Common myeloid progenitor, CD34-positive (primary cell): ENCODE measurements at regions not wholly inside any gene's neighbourhood (a gene's known extent, or its start where the extent isn't known, plus 50 kb on each side); places are given as distances from the start of the nearest gene placed in this dataset.
"Not testable (repeated sequence)": the region's sequence is repeated elsewhere in the genome, so short reads cannot be mapped to it uniquely, and the experiment has no call there.

Source experiments
- CTCF ChIA-PET: fragments of 350-600 bp; sonication (Branson Sonifier 250); formaldehyde crosslinking; loops from one replicate; lab custom pipeline; 2021; ENCODE audit warnings: antibody characterized with exemption; lab: Charles Lee
- POLR2A ChIA-PET: fragments of 350-600 bp; sonication (Branson Sonifier 250); formaldehyde crosslinking; loops from one replicate; lab custom pipeline; 2021; ENCODE audit warnings: antibody characterized with exemption; lab: Charles Lee
- DNase-seq, 3 donors: peaks; one replicate each; pipeline versions ENCODE4 v3.0.0 to v3.0.0-alpha.2; 2013
- H3K27ac ChIP-seq, 2 experiments: 1 replicate in 1 of 2; 2 replicates in 1 of 2; pipeline ENCODE4 v1.7.0; 2013; ENCODE audit warnings: inconsistent platforms in 2 of 2, low read length in 2 of 2, mild to moderate bottlenecking in 2 of 2, low read depth in 1 of 2, moderate library complexity in 1 of 2; ENCODE audit not compliant: severe bottlenecking in 2 of 2, insufficient read depth in 1 of 2, poor library complexity in 1 of 2
- H3K27me3 ChIP-seq, 5 experiments: replicated peaks in 2 of 5; 1 replicate in 3 of 5; 2 replicates in 2 of 5; pipeline versions ENCODE4 v1.6.1 to v1.7.0; 2013; ENCODE audit warnings: low read length in 4 of 5, mild to moderate bottlenecking in 2 of 5, moderate library complexity in 2 of 5, inconsistent platforms in 1 of 5; ENCODE audit not compliant: insufficient read depth in 5 of 5, control insufficient read depth in 4 of 5
- H3K36me3 ChIP-seq, 4 experiments: 1 replicate in 2 of 4; 2 replicates in 2 of 4; pipeline versions ENCODE4 v1.6.1 to v1.7.0; 2013; ENCODE audit warnings: low read length in 3 of 4, control low read depth in 1 of 4, mild to moderate bottlenecking in 1 of 4; ENCODE audit not compliant: control insufficient read depth in 4 of 4, insufficient read depth in 4 of 4
- H3K4me1 ChIP-seq, 4 experiments: 1 replicate in 3 of 4; 2 replicates in 1 of 4; pipeline versions ENCODE4 v1.6.1 to v1.7.1; 2013; ENCODE audit warnings: low read length in 3 of 4, mild to moderate bottlenecking in 3 of 4, control low read depth in 1 of 4, inconsistent platforms in 1 of 4, moderate library complexity in 1 of 4; ENCODE audit not compliant: control insufficient read depth in 4 of 4, insufficient read depth in 4 of 4; ENCODE audit errors: control extremely low read depth in 1 of 4
- H3K4me3 ChIP-seq, 7 experiments: 1 replicate in 4 of 7; 2 replicates in 3 of 7; pipeline versions ENCODE4 v1.5.1 to v1.7.0; 2013; ENCODE audit warnings: mild to moderate bottlenecking in 7 of 7, low read length in 6 of 7, moderate library complexity in 6 of 7, inconsistent platforms in 2 of 7, low read depth in 2 of 7, control low read depth in 1 of 7; ENCODE audit not compliant: insufficient read depth in 4 of 7, control insufficient read depth in 1 of 7; ENCODE audit errors: extremely low read depth in 1 of 7
- H3K9me3 ChIP-seq, 5 experiments: 1 replicate in 4 of 5; 2 replicates in 1 of 5; pipeline versions ENCODE4 v1.6.1 to v1.7.1; 2013; ENCODE audit warnings: low read length in 4 of 5, mild to moderate bottlenecking in 2 of 5, inconsistent platforms in 1 of 5, low read depth in 1 of 5, moderate library complexity in 1 of 5; ENCODE audit not compliant: control insufficient read depth in 4 of 5, insufficient read depth in 2 of 5; ENCODE audit errors: control extremely low read depth in 1 of 5
- WGBS: methylation state at CpG from one replicate; pipeline ENCODE4 v1.1.5; 2013; ENCODE audit not compliant: insufficient coverage; 5-methylcytosine and 5-hydroxymethylcytosine counted together

DNA sequence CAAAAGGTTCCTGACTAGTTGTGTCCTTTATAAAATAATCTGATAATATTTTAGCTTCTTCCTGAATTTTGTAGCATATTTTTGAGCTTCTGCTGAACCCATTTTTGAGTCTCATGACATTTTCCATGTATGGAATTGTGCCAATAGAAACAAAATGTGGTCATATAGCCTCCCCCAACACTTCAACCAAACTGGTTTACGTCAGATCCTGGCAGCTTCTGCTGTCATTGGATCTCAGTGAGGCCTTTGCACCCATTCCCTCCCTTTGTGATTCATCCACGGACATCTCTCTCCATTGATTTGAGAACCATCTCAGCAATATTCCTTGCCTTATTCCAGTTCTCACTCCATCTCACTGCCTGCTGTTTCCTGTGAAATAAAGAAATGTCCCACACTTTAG, 128.0 kb downstream of the GPCPD1 start:
- ChIA-PET CTCF (interaction anchor here (1.4 to 2.5 kb wide), 2 partner anchors 26 to 34 kb away, joined by 3 to 10 read pairs; no protein-coding TSS in a partner anchor), POLR2A (no interaction called here)
- Histone ChIP-seq H3K9me3 (no peaks in the 10 kb centered on the region), H3K4me1 (peaks cover 3 to 23% (median 15%) of the 10 kb centered on the region in 4 experiments), H3K4me3 (no peak overlapping the region), H3K27me3 (no peaks in the 10 kb centered on the region), H3K27ac (no peak overlapping the region), H3K36me3 (no peaks in the 10 kb centered on the region)
- no peak for DNase-seq
- WGBS: 100% methylated on average over 1 of the region's 2 CpGs

DNA sequence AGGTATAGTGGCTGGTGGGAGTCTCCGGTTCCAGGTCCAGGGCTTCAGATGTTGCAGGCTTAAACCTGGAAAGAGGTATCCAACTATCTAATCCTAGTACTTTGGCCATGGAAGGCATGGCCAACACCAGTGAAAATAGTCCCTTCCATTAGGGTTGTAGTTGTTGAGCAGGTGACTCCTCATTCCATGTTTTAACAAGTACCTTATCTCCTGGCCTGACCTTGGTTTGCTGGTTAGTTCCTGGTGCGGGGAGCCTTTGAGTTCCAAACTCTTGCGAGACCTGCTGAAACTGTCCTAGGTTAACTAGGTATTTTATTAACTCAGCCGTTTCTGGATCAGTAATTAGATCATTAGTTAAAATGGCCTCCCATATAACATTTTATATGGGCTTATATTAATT, 128.9 kb downstream of the GPCPD1 start:
- ChIA-PET POLR2A (no interaction called here), CTCF (no interaction called here)
- no peaks in the 10 kb centered on the region for H3K36me3 ChIP-seq
- no peak overlapping the region for H3K4me3 ChIP-seq
- H3K4me1 ChIP-seq: peaks cover 3 to 22% (median 11%) of the 10 kb centered on the region in 4 experiments
- no peaks in the 10 kb centered on the region for H3K9me3 ChIP-seq
- no peaks in the 10 kb centered on the region for H3K27me3 ChIP-seq
- no peak for DNase-seq
- 100% methylated on average over 1 of the region's 4 CpGs for WGBS
- no peak overlapping the region for H3K27ac ChIP-seq

DNA sequence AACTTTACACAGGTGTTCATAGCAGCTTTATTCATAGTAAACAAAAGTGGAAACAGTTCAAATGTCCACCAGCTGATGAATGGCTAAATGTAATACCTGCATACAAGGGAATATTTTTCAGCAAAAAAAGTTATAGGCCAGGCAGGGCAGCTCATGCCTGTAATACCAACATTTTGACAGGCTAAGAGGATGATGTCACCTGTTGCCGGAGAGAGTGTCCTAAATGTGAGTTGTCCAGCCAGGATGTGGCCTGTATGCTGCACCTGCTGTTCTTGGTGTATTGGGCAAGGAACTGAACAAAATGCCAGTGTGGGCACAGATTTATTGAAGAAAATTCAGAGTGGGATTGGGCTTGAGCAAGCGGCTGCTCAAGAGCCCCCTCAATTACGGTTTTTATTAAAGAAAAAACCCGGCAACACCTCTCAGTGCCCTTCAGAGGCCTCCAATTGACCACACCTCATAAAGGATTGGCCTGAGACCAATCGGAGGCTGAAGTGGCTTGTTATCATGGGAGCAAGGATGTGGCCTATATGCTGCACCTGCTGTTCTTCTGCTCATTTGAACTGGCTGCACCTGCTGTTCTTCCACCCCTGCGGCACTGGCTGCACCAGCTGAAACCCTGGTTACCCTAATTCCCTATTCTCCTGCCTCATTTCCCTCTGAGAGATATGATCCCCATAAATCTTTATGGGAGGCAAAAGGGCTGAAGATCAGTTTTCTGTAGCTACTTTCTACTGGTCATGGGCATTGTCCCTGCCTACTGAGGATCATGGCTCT, 129.8 kb downstream of the GPCPD1 start:
- H3K4me1 ChIP-seq: peaks cover 0 to 13% (median 4%) of the 10 kb centered on the region in 4 experiments
- no peaks in the 10 kb centered on the region for H3K36me3 ChIP-seq
- no peaks in the 10 kb centered on the region for H3K27me3 ChIP-seq
- CTCF ChIA-PET: interaction anchor here (0.8 to 0.9 kb wide), 2 partner anchors 26 to 48 kb away, joined by 3 read pairs; no protein-coding TSS in a partner anchor
- H3K27ac ChIP-seq: no peak overlapping the region
- no peak for DNase-seq
- no peak overlapping the region for H3K4me3 ChIP-seq
- 85% methylated on average over 6 of the region's 6 CpGs for WGBS
- POLR2A ChIA-PET: no interaction called here
- H3K9me3 ChIP-seq: no peaks in the 10 kb centered on the region

DNA sequence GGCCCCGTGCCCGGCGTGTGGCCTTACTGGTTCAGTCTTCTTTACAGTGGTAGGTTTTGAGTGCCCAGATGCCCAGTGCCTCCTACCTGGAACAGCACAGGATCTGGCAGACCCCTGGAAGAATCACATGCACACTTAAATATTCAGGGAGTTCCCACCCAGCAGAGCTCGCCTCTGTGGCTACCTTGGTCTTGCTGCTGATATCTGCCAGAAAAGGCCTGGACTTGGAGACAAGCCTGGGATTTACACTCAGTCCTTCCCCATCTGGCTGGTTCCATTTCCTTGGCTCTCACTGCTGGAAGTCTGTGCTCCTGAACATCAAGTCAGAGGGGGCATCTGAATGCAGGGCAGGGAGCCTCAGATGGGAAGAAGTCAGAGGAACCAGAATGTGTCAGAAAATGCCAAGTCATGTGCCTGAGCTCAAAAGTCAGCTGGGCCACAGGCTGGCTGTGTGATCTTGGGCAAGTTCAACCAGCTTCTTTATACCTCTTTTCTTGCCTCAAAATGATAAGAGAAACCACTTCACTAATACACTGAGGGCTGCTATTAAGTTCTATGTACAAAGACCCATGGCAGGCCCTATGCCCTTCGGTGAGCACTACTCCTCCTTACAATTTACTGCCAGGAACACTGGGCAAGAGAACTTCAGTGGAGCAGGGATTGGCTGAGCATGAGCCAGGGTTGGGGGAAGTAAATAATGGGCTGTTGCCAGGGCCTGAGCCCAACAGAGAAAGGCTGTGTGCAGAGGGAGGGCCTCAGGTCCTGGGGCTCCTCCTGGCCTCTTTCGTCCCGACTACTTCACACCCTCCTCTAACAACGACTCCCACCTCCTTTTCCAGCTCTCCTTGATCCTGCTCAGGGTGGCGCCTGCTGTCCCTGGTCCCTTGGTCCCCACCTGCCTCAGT, 135.9 kb downstream of the GPCPD1 start:
- peaks cover 0 to 19% (median 10%) of the 10 kb centered on the region in 4 experiments for H3K4me1 ChIP-seq

DNA sequence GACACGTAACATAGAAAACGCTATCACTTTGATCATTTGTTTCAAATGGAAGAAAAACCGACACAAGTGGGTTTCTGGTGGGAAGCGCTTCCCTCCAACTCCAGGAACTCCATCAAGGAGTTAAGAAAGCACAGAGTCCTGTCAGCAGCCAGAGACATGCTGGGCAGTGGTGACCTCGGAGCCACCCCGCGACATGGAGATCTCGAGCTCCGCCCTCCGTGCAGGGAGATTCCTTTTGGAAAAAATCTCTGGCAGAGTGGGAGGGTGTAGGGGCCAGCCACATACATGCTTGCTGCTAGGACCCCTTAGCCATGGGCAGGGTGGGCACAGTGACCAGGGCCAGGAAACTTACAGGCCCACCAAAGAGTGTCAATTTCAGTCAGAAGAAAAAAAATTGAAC, 138.9 kb downstream of the GPCPD1 start:
- H3K9me3 ChIP-seq, H3K4me3 ChIP-seq, CTCF ChIA-PET, DNase-seq, H3K27me3 ChIP-seq, H3K27ac ChIP-seq, H3K36me3 ChIP-seq, POLR2A ChIA-PET: not testable (repeated sequence)
- WGBS: no CpG with 5 or more reads among the region's 10 CpGs
- H3K4me1 ChIP-seq: peaks cover 0 to 12% (median 10%) of the 10 kb centered on the region in 4 experiments

More for the DNA sequence above, 135.9 kb downstream of the GPCPD1 start:
- Histone ChIP-seq H3K4me3 (no peak overlapping the region), H3K27ac (no peak overlapping the region), H3K9me3 (no peaks in the 10 kb centered on the region), H3K36me3 (no peaks in the 10 kb centered on the region), H3K27me3 (no peaks in the 10 kb centered on the region)
- CTCF ChIA-PET: no interaction called here
- POLR2A ChIA-PET: no interaction called here
- peak; percentile 42 to 80 (median 73) for DNase-seq
- WGBS: 95% methylated on average over 4 of the region's 9 CpGs

DNA sequence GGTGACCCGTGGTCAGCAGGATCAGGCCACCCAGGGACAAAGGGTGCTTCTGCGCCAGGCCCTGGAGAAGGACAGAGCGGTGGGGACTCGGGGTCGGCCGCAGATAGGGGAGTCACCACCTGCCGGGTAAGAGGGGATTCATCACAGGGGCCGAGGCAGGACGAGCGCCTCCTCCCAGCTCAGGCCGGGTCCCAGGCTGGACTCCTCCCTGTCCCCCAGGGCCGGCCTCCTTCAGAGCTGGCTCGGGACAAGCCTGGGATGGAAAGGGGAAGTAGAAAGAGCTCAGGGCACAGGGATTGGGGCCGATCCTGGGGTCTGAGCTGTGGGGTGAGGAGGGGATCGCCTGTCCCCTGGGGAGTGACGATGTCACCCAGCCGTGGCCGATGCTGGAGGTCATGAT, 139.4 kb downstream of the GPCPD1 start:
- Histone ChIP-seq H3K36me3 (no peaks in the 10 kb centered on the region), H3K27ac (no peak overlapping the region), H3K27me3 (peaks cover 0 to 2% (median 0%) of the 10 kb centered on the region in 5 experiments), H3K4me1 (peaks cover 0 to 12% (median 10%) of the 10 kb centered on the region in 4 experiments), H3K4me3 (no peak overlapping the region), H3K9me3 (no peaks in the 10 kb centered on the region)
- ChIA-PET POLR2A (no interaction called here), CTCF (no interaction called here)
- WGBS: 93% methylated on average over 15 of the region's 18 CpGs
- no peak for DNase-seq
